PC-3 (cell line): ENCODE measurements at regions not wholly inside any gene's neighbourhood (a gene's known extent, or its start where the extent isn't known, plus 50 kb on each side); places are given as distances from the start of the nearest gene placed in this dataset.

ENCODE experiments used
- ATAC-seq: fragments of 200-7000 bp; cut with Tn5 transposase; 2 replicates; pipeline ENCODE4 v1.9.1; 2020; ENCODE audit warnings: mild to moderate bottlenecking, moderate library complexity
- BruUV-seq: library from RNA; stranded (reverse); fragments of 400-500 nt; replicated peaks from 2 replicates; lab custom pipeline; 2021; lab: Mats Ljungman, UMichigan
- CTCF ChIA-PET: fragments of 300-600 bp; sonication (Branson Sonifier 250); formaldehyde crosslinking; loops from one replicate; lab custom pipeline; 2022; ENCODE audit warnings: antibody characterized with exemption; lab: Charles Lee
- POLR2A ChIA-PET: fragments of 300-600 bp; sonication (Branson Sonifier 250); formaldehyde crosslinking; loops from one replicate; lab custom pipeline; 2022; ENCODE audit warnings: antibody characterized with exemption; ENCODE audit not compliant: unreplicated experiment; lab: Charles Lee
- DNase-seq: peaks from one replicate; pipeline ENCODE4 v3.0.0-alpha.2; 2015
- H2AFZ ChIP-seq: fragments of 300-600 bp; sonication (generic); 2 replicates; pipeline ENCODE4 v1.6.0; 2016; ENCODE audit warnings: antibody characterized with exemption, low read length
- H3F3A ChIP-seq: fragments of 300-600 bp; sonication (generic); one replicate; pipeline ENCODE4 v1.6.0; 2017; ENCODE audit warnings: antibody characterized with exemption, low read length, control low read depth, mild to moderate bottlenecking; ENCODE audit not compliant: unreplicated experiment
- H3K27ac ChIP-seq: fragments of 300-600 bp; sonication (generic); 2 replicates; pipeline ENCODE4 v1.5.1; 2016; ENCODE audit warnings: mild to moderate bottlenecking, low read length
- H3K27me3 ChIP-seq: fragments of 300-600 bp; sonication (generic); 2 replicates; pipeline ENCODE4 v1.6.1; 2016; ENCODE audit warnings: low read length, mixed read lengths
- H3K36me3 ChIP-seq: fragments of 300-600 bp; sonication (generic); 2 replicates; pipeline ENCODE4 v1.6.1; 2016; ENCODE audit warnings: low read depth, mixed run types, low read length, mixed read lengths
- H3K4me1 ChIP-seq: fragments of 300-600 bp; sonication (generic); 2 replicates; pipeline ENCODE4 v1.5.1; 2016; ENCODE audit warnings: low read length; ENCODE audit not compliant: insufficient read depth
- H3K4me2 ChIP-seq: fragments of 300-600 bp; sonication (generic); 2 replicates; pipeline ENCODE4 v1.6.0; 2016; ENCODE audit warnings: low read length
- H3K4me3 ChIP-seq: fragments of 300-600 bp; sonication (generic); 2 replicates; pipeline ENCODE4 v1.5.1; 2016; ENCODE audit warnings: mild to moderate bottlenecking, low read length, mixed read lengths
- H3K79me2 ChIP-seq: fragments of 300-600 bp; sonication (generic); 2 replicates; pipeline ENCODE4 v1.6.1; 2017; ENCODE audit warnings: low read length, mixed read lengths
- H3K9ac ChIP-seq: fragments of 300-600 bp; sonication (generic); 2 replicates; pipeline ENCODE4 v1.6.0; 2016; ENCODE audit warnings: mild to moderate bottlenecking, low read length
- H3K9me2 ChIP-seq: fragments of 300-600 bp; sonication (generic); replicated peaks from 2 replicates; pipeline ENCODE4 v1.6.1; 2016; ENCODE audit warnings: mixed run types, low read length, mixed read lengths
- H3K9me3 ChIP-seq: fragments of 300-600 bp; sonication (generic); 2 replicates; pipeline ENCODE4 v1.6.1; 2016; ENCODE audit warnings: low read length, mixed read lengths
- H4K20me1 ChIP-seq: fragments of 300-600 bp; sonication (generic); 2 replicates; pipeline ENCODE4 v1.6.1; 2016; ENCODE audit warnings: low read length, mixed read lengths
- EZH2 ChIP-seq: fragments of 300-600 bp; sonication (generic); IDR thresholded peaks from one replicate; pipeline ENCODE4 v1.6.1; 2017; ENCODE audit warnings: antibody characterized with exemption, mild to moderate bottlenecking, low read length; ENCODE audit not compliant: unreplicated experiment
- EZH2phosphoT487 ChIP-seq: fragments of 300-600 bp; sonication (generic); IDR thresholded peaks from 2 replicates; pipeline ENCODE4 v1.6.1; 2018; ENCODE audit warnings: mild to moderate bottlenecking, antibody characterized with exemption, low read length, borderline replicate concordance
- intact Hi-C: fragments of 100-400 bp; cut with micrococcal nuclease; formaldehyde crosslinking; loops from 2 replicates; pipeline ENCODE4 v1.9.0; 2023
- TF ChIP-seq, protein P1 (sequence below): fragments of 300-600 bp; sonication (generic); conservative IDR thresholded peaks from 2 replicates; pipeline ENCODE4 v1.5.1; 2017; ENCODE audit warnings: antibody characterized with exemption, low read depth, mild to moderate bottlenecking, low read length

DNA sequence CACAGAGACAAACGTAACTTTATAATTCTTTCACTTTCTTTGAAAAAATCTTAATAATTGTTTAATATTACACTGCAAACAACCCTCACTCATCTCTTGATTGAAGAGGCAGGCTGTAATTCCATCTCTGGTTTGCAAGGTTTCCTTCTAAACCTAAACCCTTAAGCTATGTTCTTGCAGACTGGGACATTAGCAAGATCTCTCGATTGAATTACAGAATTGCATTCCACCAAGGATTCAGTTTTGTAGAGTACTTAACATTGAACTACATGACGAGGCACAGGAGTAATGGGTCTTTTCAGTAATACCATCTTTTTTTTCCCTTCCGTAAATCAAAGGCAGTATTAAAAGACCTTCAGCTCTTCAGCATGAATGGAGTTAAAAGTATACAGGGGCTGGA lies 111.6 kb upstream of the EEF1E1 start:
- Histone ChIP-seq H2AFZ (no peak overlapping the region), H3F3A (no peaks in the 10 kb centered on the region), H4K20me1 (no peaks in the 10 kb centered on the region), H3K79me2 (no peaks in the 10 kb centered on the region), H3K4me1 (no peaks in the 10 kb centered on the region), H3K4me3 (no peak overlapping the region), H3K4me2 (no peak overlapping the region), H3K36me3 (no peaks in the 10 kb centered on the region), H3K27ac (no peak overlapping the region), H3K27me3 (peaks cover 65% of the 10 kb centered on the region), H3K9me2 (no peaks in the 10 kb centered on the region), H3K9ac (no peak overlapping the region), H3K9me3 (no peaks in the 10 kb centered on the region)
- intact Hi-C loops, result loop anchor here (10.0 kb wide), 1 partner anchor 199 kb away; no protein-coding TSS in a partner anchor
- ChIA-PET POLR2A (no interaction called here), CTCF (interaction anchor here (0.6 kb wide), 1 partner anchor 83 kb away, joined by 7 read pairs; no protein-coding TSS in a partner anchor)
- TF ChIP-seq EZH2, result no peak
- no peak for TF ChIP-seq EZH2phosphoT487
- TF ChIP-seq, protein P1, sequence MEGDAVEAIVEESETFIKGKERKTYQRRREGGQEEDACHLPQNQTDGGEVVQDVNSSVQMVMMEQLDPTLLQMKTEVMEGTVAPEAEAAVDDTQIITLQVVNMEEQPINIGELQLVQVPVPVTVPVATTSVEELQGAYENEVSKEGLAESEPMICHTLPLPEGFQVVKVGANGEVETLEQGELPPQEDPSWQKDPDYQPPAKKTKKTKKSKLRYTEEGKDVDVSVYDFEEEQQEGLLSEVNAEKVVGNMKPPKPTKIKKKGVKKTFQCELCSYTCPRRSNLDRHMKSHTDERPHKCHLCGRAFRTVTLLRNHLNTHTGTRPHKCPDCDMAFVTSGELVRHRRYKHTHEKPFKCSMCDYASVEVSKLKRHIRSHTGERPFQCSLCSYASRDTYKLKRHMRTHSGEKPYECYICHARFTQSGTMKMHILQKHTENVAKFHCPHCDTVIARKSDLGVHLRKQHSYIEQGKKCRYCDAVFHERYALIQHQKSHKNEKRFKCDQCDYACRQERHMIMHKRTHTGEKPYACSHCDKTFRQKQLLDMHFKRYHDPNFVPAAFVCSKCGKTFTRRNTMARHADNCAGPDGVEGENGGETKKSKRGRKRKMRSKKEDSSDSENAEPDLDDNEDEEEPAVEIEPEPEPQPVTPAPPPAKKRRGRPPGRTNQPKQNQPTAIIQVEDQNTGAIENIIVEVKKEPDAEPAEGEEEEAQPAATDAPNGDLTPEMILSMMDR, result no peak
- no TSS peak for BruUV-seq
- no peak for DNase-seq
- no peak for ATAC-seq

DNA sequence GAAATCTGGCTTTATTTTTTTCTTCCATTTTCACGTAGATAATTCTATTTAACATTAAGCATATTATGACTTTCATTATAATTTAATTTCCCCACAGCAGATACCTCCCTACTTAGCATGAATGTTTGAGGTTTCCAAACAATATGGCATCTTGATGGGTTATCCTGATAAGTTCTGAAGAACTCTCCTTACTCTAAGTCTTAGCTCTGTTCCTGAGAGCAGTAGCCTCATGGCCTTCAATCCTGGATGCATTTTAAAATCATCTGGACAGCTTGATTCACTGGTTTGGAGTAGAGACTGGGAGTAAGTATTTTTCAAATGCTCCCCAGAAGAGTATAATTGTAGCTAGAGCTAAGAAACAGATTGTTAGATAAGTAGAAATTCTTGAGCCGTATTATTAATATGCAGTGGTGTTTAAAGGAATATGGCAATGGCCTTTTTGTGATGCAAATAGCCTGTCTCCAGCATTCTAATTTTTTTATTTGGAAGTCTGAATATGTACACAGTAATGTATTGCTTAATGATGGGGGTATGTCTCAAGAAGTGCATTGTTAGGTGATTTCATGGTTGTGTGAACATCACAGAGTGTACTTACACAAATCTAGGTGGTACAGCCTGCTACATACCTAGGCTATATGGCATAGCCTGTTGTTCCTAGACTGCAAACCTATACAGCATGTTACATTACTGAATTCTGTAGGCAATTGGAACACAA lies 110.5 kb upstream of the EEF1E1 start:
- Histone ChIP-seq H3K27me3 (peaks cover 73% of the 10 kb centered on the region), H3K9ac (no peak overlapping the region), H4K20me1 (no peaks in the 10 kb centered on the region), H2AFZ (no peak overlapping the region), H3K9me2 (no peaks in the 10 kb centered on the region), H3K27ac (no peak overlapping the region), H3K4me1 (no peaks in the 10 kb centered on the region), H3K4me3 (no peak overlapping the region), H3F3A (no peaks in the 10 kb centered on the region), H3K36me3 (no peaks in the 10 kb centered on the region), H3K79me2 (no peaks in the 10 kb centered on the region), H3K9me3 (no peaks in the 10 kb centered on the region), H3K4me2 (no peak overlapping the region)
- ATAC-seq (no peak), DNase-seq (no peak)
- ChIA-PET CTCF (no interaction called here), POLR2A (no interaction called here)
- intact Hi-C loops, result loop anchor here (10.0 kb wide), 1 partner anchor 198 kb away; no protein-coding TSS in a partner anchor
- no TSS peak for BruUV-seq
- TF ChIP-seq EZH2phosphoT487 (no peak), EZH2 (no peak)

GRCh38 chr6:8207869-8208191 lies 105.5 kb upstream of the EEF1E1 start:
- H3K27me3 ChIP-seq, result peaks cover 84% of the 10 kb centered on the region
- no peaks in the 10 kb centered on the region for H4K20me1 ChIP-seq
- H3K4me1 ChIP-seq, result no peaks in the 10 kb centered on the region
- no peaks in the 10 kb centered on the region for H3K36me3 ChIP-seq
- DNase-seq (no peak), ATAC-seq (no peak)
- no peak overlapping the region for H3K9ac ChIP-seq
- no peaks in the 10 kb centered on the region for H3F3A ChIP-seq
- TF ChIP-seq, protein P1, result no peak
- no peak for TF ChIP-seq EZH2
- no peak for TF ChIP-seq EZH2phosphoT487
- CTCF ChIA-PET, result no interaction called here
- no TSS peak for BruUV-seq
- no peaks in the 10 kb centered on the region for H3K9me3 ChIP-seq
- no peak overlapping the region for H3K27ac ChIP-seq
- no peak overlapping the region for H2AFZ ChIP-seq
- intact Hi-C loops, result no loop called here
- no peaks in the 10 kb centered on the region for H3K9me2 ChIP-seq
- no peak overlapping the region for H3K4me3 ChIP-seq
- POLR2A ChIA-PET, result no interaction called here
- H3K79me2 ChIP-seq, result no peaks in the 10 kb centered on the region
- no peak overlapping the region for H3K4me2 ChIP-seq
